Gastrocnemius medialis (tissue), 4 donors: ENCODE measurements at regions not wholly inside any gene's neighbourhood (a gene's known extent, or its start where the extent isn't known, plus 50 kb on each side); places are given as distances from the start of the nearest gene placed in this dataset.

Source experiments
- ATAC-seq, 2 donors: fragments of 150-250 bp; one replicate each; pipeline ENCODE4 v1.9.1; 2016
- DNase-seq, 2 donors: peaks; one replicate each; pipeline ENCODE4 v3.0.0-alpha.2; 2019
- H3K27ac ChIP-seq, 4 donors: fragments of 200-600 bp; sonication (generic); 1 replicate in 1 of 4; 2 replicates in 3 of 4; pipeline ENCODE4 v1.5.1; 2016 to 2018; ENCODE audit warnings: mild to moderate bottlenecking in 2 of 4, moderate library complexity in 1 of 4
- H3K27me3 ChIP-seq, 3 donors: fragments of 200-600 bp; sonication (generic) in 2 of 3; 1 replicate in 1 of 3; 2 replicates in 2 of 3; pipeline versions ENCODE4 v1.5.1 to v1.6.0; 2016 to 2019; ENCODE audit warnings: mild to moderate bottlenecking in 1 of 3, moderate library complexity in 1 of 3
- H3K36me3 ChIP-seq, 2 donors: fragments of 200-600 bp; sonication (generic) in 1 of 2; one replicate each; pipeline ENCODE4 v1.5.1; 2017 to 2018
- H3K4me1 ChIP-seq, 2 donors: fragments of 200-600 bp; sonication (generic) in 1 of 2; one replicate each; pipeline ENCODE4 v1.5.1; 2016 to 2017; ENCODE audit warnings: mild to moderate bottlenecking in 2 of 2
- H3K4me3 ChIP-seq, 4 donors: fragments of 200-600 bp; sonication (generic) in 3 of 4; 1 replicate in 1 of 4; 2 replicates in 3 of 4; pipeline ENCODE4 v1.5.1; 2016 to 2019; ENCODE audit warnings: mild to moderate bottlenecking in 2 of 4
- H3K9me3 ChIP-seq, 3 donors: fragments of 200-600 bp; sonication (generic) in 2 of 3; 1 replicate in 1 of 3; 2 replicates in 2 of 3; pipeline ENCODE4 v1.5.1; 2016 to 2019
- POLR2A ChIP-seq, 2 donors: fragments of 450-650 bp; IDR thresholded peaks; one replicate each; pipeline ENCODE4 v1.6.1; 2017; ENCODE audit warnings: antibody characterized with exemption in 2 of 2, mild to moderate bottlenecking in 2 of 2, moderate library complexity in 2 of 2
- in situ Hi-C, 4 donors: fragments of 200-750 bp; cut with MboI; loops; one replicate each; pipeline versions ENCODE4 v1.15.0 to v1.8.0; 2017; ENCODE audit warnings: low sequenced_read_pairs in 4 of 4
- intact Hi-C: fragments of 100-400 bp; cut with DNase I; formaldehyde crosslinking; loops from one replicate; pipeline ENCODE4 v1.15.1; 2023; ENCODE audit warnings: low total_unique reads
- TF ChIP-seq, protein P1 (sequence below), 5 experiments: fragments of 450-650 bp in 3 of 5; fragments of 200-600 bp in 2 of 5; sonication (generic) in 2 of 5; IDR thresholded peaks in 4 of 5; conservative IDR thresholded peaks in 1 of 5; 1 replicate in 4 of 5; 2 replicates in 1 of 5; pipeline ENCODE4 v1.5.1; 2016 to 2019; ENCODE audit warnings: antibody characterized with exemption in 5 of 5, mild to moderate bottlenecking in 3 of 5, moderate library complexity in 3 of 5

- Histone ChIP-seq H3K27me3 (no peaks in the 10 kb centered on the region), H3K36me3 (no peaks in the 10 kb centered on the region), H3K9me3 (no peaks in the 10 kb centered on the region), H3K4me3 (no peak overlapping the region), H3K4me1 (no peaks in the 10 kb centered on the region), H3K27ac (no peak overlapping the region)
- in situ Hi-C loops, result no loop called here
- TF ChIP-seq, protein P1, sequence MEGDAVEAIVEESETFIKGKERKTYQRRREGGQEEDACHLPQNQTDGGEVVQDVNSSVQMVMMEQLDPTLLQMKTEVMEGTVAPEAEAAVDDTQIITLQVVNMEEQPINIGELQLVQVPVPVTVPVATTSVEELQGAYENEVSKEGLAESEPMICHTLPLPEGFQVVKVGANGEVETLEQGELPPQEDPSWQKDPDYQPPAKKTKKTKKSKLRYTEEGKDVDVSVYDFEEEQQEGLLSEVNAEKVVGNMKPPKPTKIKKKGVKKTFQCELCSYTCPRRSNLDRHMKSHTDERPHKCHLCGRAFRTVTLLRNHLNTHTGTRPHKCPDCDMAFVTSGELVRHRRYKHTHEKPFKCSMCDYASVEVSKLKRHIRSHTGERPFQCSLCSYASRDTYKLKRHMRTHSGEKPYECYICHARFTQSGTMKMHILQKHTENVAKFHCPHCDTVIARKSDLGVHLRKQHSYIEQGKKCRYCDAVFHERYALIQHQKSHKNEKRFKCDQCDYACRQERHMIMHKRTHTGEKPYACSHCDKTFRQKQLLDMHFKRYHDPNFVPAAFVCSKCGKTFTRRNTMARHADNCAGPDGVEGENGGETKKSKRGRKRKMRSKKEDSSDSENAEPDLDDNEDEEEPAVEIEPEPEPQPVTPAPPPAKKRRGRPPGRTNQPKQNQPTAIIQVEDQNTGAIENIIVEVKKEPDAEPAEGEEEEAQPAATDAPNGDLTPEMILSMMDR (IDR thresholded peaks at IDR 0.05 in 4 of 5, conservative IDR thresholded peaks at IDR 0.05 in 1 of 5), result no peak
- no peak for TF ChIP-seq POLR2A (IDR thresholded peaks at IDR 0.05)
- intact Hi-C loops, result no loop called here
- ATAC-seq (no peak), DNase-seq (no peak)
Measured at GRCh38 chr16:26838931-26839330, 227.8 kb upstream of the C16orf82 start.

GRCh38 chr16:26840691-26841090 lies 226.0 kb upstream of the C16orf82 start:
- no peak for DNase-seq
- TF ChIP-seq, protein P1 (IDR thresholded peaks at IDR 0.05 in 4 of 5, conservative IDR thresholded peaks at IDR 0.05 in 1 of 5), result no peak
- no peak for TF ChIP-seq POLR2A (IDR thresholded peaks at IDR 0.05)
- intact Hi-C loops, result no loop called here

GRCh38 chr16:26856271-26856670 lies 210.5 kb upstream of the C16orf82 start:
- Histone ChIP-seq H3K9me3 (no peaks in the 10 kb centered on the region), H3K36me3 (no peaks in the 10 kb centered on the region), H3K4me1 (no peaks in the 10 kb centered on the region), H3K27me3 (no peaks in the 10 kb centered on the region), H3K27ac (no peak overlapping the region), H3K4me3 (no peak overlapping the region)
- in situ Hi-C loops (no loop called here), intact Hi-C loops (no loop called here)
- ATAC-seq (no peak), DNase-seq (no peak)
- TF ChIP-seq POLR2A (IDR thresholded peaks at IDR 0.05), result no peak
- TF ChIP-seq, protein P1 (IDR thresholded peaks at IDR 0.05 in 4 of 5, conservative IDR thresholded peaks at IDR 0.05 in 1 of 5), result no peak

More at GRCh38 chr16:26840691-26841090, 226.0 kb upstream of the C16orf82 start:
- Histone ChIP-seq H3K36me3 (no peaks in the 10 kb centered on the region), H3K27me3 (no peaks in the 10 kb centered on the region), H3K9me3 (no peaks in the 10 kb centered on the region), H3K4me1 (no peaks in the 10 kb centered on the region), H3K4me3 (no peak overlapping the region), H3K27ac (no peak overlapping the region)
- ATAC-seq, result no peak
- in situ Hi-C loops, result no loop called here

- H3K36me3 ChIP-seq, result no peaks in the 10 kb centered on the region
- TF ChIP-seq POLR2A (IDR thresholded peaks at IDR 0.05), result no peak
- TF ChIP-seq, protein P1 (IDR thresholded peaks at IDR 0.05 in 4 of 5, conservative IDR thresholded peaks at IDR 0.05 in 1 of 5), result no peak
- no peaks in the 10 kb centered on the region for H3K27me3 ChIP-seq
- intact Hi-C loops, result no loop called here
- ATAC-seq (no peak), DNase-seq (no peak)
- H3K4me3 ChIP-seq, result no peak overlapping the region
- no peak overlapping the region for H3K27ac ChIP-seq
- no peaks in the 10 kb centered on the region for H3K9me3 ChIP-seq
- no peaks in the 10 kb centered on the region for H3K4me1 ChIP-seq
- in situ Hi-C loops, result no loop called here
Measured at GRCh38 chr16:26856791-26857190, 209.9 kb upstream of the C16orf82 start.

DNA sequence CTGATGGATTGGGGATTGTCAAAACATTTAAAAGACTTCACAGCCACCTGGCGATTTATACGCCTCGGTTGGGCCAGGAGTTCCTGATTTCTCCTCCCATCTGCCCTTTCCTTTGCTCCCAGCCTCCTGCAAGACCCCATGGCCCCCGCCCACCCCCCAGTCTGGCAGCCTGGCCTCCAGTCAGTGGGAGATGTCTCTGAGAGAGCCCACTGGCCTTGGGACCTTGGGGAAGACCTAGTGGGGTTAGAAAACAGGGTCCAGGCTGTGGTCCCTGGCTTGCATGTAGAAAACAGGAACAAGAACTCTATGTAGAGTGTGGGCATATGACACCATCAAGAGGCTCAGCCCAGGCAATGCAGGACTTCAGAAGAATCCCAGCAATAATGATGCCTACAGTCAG lies 209.4 kb upstream of the C16orf82 start:
- DNase-seq (no peak), ATAC-seq (no peak)
- H3K27ac ChIP-seq, result no peak overlapping the region
- H3K27me3 ChIP-seq, result no peaks in the 10 kb centered on the region
- H3K9me3 ChIP-seq, result no peaks in the 10 kb centered on the region
- intact Hi-C loops (no loop called here), in situ Hi-C loops (no loop called here)
- H3K4me1 ChIP-seq, result no peaks in the 10 kb centered on the region
- no peak overlapping the region for H3K4me3 ChIP-seq
- TF ChIP-seq, protein P1 (IDR thresholded peaks at IDR 0.05 in 4 of 5, conservative IDR thresholded peaks at IDR 0.05 in 1 of 5), result no peak
- TF ChIP-seq POLR2A (IDR thresholded peaks at IDR 0.05), result no peak
- no peaks in the 10 kb centered on the region for H3K36me3 ChIP-seq
